Neural progenitor cell (in vitro differentiated cells): ENCODE measurements at regions not wholly inside any gene's neighbourhood (a gene's known extent, or its start where the extent isn't known, plus 50 kb on each side); places are given as distances from the start of the nearest gene placed in this dataset.

ENCODE experiments used
- EZH2 ChIP-seq: fragments of 200-600 bp; sonication (generic); IDR thresholded peaks from 2 replicates; pipeline ENCODE4 v1.6.1; 2017; ENCODE audit warnings: antibody characterized with exemption, mild to moderate bottlenecking, moderate library complexity
- EZH2phosphoT487 ChIP-seq: fragments of 200-600 bp; sonication (generic); IDR thresholded peaks from 2 replicates; pipeline ENCODE4 v1.6.1; 2017; ENCODE audit warnings: antibody characterized with exemption
- TF ChIP-seq, protein P1 (sequence below): fragments of 200-600 bp; sonication (generic); IDR thresholded peaks from 2 replicates; pipeline ENCODE4 v1.5.1; 2017; ENCODE audit warnings: antibody characterized with exemption, mild to moderate bottlenecking

DNA sequence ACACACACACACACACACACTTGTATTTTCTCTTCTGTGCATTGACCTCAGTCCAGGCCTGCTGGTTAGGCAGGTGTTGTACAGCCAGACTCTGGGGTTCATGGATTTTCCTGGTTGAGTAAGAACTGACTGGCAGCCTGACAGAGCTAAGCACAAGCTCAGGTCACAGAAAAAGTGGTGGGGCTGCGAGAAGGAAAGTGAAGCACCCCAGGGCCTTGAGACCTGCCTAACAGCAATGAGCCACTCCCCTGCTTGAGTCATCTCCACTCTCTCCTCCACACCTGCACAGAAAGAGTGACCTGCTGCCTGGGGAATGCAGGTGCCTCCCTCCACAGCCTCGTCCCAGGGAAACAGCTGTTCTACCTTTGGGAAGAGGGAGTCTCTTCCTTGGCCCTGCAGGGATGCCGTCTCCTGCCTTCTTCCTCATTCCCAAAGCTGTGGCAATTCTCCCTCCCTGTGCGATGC, 91.4 kb upstream of the LGALSL start:
- TF ChIP-seq EZH2 (no peak), EZH2phosphoT487 (no peak)
- TF ChIP-seq, protein P1, sequence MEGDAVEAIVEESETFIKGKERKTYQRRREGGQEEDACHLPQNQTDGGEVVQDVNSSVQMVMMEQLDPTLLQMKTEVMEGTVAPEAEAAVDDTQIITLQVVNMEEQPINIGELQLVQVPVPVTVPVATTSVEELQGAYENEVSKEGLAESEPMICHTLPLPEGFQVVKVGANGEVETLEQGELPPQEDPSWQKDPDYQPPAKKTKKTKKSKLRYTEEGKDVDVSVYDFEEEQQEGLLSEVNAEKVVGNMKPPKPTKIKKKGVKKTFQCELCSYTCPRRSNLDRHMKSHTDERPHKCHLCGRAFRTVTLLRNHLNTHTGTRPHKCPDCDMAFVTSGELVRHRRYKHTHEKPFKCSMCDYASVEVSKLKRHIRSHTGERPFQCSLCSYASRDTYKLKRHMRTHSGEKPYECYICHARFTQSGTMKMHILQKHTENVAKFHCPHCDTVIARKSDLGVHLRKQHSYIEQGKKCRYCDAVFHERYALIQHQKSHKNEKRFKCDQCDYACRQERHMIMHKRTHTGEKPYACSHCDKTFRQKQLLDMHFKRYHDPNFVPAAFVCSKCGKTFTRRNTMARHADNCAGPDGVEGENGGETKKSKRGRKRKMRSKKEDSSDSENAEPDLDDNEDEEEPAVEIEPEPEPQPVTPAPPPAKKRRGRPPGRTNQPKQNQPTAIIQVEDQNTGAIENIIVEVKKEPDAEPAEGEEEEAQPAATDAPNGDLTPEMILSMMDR: no peak
